ENCODE measurements at regions not wholly inside any gene's neighbourhood (a gene's known extent, or its start where the extent isn't known, plus 50 kb on each side); places are given as distances from the start of the nearest gene placed in this dataset.
"Not testable (repeated sequence)": the region's sequence is repeated elsewhere in the genome, so short reads cannot be mapped to it uniquely, and the experiment has no call there.

DNA sequence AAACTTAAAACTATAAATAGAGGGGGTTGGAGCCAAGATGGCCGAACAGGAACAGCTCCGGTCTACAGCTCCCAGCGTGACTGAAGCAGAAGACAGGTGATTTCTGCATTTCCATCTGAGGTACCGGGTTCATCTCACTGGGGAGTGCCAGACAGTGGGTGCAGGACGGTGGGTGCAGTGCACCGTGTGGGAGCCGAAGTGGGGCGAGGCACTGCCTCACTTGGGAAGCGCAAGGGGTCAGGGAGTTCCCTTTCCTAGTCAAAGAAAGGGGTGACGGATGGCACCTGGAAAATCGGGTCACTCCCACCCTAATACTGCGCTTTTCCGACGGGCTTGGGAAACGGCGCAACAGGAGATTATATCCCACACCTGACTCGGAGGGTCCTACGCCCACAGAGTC, 126.2 kb upstream of the TMEM168 start:
- TF ChIP-seq, protein P1, sequence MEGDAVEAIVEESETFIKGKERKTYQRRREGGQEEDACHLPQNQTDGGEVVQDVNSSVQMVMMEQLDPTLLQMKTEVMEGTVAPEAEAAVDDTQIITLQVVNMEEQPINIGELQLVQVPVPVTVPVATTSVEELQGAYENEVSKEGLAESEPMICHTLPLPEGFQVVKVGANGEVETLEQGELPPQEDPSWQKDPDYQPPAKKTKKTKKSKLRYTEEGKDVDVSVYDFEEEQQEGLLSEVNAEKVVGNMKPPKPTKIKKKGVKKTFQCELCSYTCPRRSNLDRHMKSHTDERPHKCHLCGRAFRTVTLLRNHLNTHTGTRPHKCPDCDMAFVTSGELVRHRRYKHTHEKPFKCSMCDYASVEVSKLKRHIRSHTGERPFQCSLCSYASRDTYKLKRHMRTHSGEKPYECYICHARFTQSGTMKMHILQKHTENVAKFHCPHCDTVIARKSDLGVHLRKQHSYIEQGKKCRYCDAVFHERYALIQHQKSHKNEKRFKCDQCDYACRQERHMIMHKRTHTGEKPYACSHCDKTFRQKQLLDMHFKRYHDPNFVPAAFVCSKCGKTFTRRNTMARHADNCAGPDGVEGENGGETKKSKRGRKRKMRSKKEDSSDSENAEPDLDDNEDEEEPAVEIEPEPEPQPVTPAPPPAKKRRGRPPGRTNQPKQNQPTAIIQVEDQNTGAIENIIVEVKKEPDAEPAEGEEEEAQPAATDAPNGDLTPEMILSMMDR (IDR thresholded peaks at IDR 0.05; ENCODE audit: low read length), result not testable (repeated sequence)
- not testable (repeated sequence) for TF ChIP-seq EZH2 (IDR thresholded peaks at IDR 0.05; ENCODE audit: borderline replicate concordance, low read length)

Measured in OCI-LY1 (cell line).